Right ventricle myocardium inferior (tissue), 1 donor: ENCODE measurements at regions not wholly inside any gene's neighbourhood (a gene's known extent, or its start where the extent isn't known, plus 50 kb on each side); places are given as distances from the start of the nearest gene placed in this dataset.

Experiments used
- ATAC-seq: fragments of 200-7000 bp; cut with Tn5 transposase; one replicate; pipeline ENCODE4 v1.9.1; 2020; ENCODE audit warnings: mild to moderate bottlenecking, moderate library complexity
- DNase-seq: peaks from one replicate; pipeline ENCODE4 v3.0.0; 2021; ENCODE audit errors: missing footprints
- intact Hi-C: fragments of 100-400 bp; cut with DNase I; formaldehyde crosslinking; loops from one replicate; pipeline ENCODE4 v1.11.0; 2022
- donor health status: DM: no; HTN: yes; CAD: no; lungs with severe emphysema.

DNA sequence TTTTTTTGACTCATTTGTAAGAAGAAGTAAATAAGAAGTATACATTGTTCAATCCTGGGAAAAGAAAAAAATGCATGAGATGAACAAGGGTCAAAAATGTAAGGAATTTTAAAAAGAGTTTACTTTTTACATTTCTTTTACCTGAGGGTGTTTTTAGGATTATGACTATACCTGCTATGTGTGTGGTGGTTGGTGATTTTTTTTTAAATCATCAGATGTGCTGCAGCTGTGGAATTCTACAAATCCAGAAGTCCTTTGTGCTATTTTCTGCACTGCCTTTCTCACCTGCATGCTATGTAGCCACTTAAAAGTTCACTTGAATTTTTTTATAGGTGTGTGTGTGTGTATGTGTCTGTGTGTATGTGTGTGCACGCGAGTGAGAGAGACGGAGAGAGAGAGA, 185.3 kb downstream of the FAT3 start:
- ATAC-seq (no peak), DNase-seq (no peak)
- intact Hi-C loops, result no loop called here

DNA sequence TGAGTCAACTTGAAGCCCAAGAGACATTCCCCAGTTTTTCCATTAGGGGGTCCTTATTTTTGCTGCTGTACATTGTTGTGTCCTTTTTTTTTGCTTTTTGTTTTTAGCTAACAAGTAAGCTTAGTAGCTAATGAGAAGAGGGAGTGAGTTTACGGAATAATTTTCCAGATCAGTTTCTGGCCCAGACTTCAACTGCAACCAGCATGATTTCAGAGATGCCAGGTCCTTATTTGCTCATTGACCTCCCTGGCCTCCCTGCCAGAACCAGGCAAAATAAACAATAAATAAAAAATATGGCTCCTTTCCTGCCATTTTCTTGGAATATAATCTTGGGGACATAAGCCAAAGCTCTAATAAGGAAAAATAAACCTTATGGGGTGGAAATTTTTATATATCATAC, 185.9 kb downstream of the FAT3 start:
- no peak for DNase-seq
- intact Hi-C loops, result no loop called here
- ATAC-seq, result no peak

DNA sequence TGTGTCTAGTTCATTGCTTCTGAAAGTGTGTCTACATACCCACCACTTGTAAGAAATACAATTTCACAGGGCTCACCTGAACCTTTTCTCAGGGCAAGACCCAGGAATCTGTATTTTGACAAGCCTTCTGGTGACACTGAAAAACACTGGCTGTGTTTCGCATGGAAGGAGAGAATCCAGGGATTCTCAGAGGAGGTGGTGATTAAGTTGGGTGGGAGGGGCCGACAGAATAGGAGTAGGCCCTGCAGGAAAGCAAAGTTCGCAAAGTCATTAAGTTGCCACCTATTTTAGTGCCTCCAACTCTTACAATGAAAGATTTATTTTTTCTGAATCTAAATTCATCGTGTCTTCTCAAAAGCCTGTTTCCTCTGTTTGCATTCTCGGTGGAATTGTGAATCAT, 186.8 kb downstream of the FAT3 start:
- intact Hi-C loops, result no loop called here
- ATAC-seq, result no peak
- no peak for DNase-seq

DNA sequence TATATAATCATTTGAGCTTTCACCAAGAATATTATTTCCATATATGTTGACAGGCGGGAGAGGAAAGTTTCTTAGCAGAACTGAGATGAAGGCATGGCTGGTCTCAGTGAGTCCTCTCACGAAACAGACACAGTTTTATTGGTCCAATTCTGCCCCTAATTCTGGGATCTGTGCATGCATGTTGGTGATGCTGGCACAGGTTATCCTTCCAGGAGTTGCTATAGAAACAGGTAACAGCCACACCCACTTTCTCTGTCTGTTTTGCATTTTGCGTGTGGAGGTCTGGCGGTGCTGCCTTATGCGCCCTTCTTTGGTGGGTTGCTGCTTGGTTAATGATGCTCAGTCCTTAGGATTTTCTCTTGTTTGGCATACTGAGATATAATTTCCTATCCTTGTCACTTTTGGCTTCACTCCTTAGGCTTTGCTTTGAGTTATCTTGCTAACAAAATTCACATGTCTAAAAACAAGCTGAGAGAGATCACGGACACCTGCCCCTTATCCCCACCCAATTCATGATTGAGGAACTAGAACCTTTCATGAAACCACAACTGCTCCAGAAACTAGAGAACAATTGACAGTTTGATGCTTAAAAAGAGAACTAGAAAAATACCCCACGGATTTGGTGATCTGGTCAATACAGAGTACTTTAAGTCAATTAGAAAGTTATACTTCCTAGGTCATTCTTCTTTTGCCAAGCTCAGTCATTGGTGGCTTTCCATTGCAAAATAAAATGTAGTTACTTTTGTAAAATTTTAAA, 189.3 kb downstream of the FAT3 start:
- ATAC-seq (no peak), DNase-seq (no peak)
- intact Hi-C loops, result no loop called here

DNA sequence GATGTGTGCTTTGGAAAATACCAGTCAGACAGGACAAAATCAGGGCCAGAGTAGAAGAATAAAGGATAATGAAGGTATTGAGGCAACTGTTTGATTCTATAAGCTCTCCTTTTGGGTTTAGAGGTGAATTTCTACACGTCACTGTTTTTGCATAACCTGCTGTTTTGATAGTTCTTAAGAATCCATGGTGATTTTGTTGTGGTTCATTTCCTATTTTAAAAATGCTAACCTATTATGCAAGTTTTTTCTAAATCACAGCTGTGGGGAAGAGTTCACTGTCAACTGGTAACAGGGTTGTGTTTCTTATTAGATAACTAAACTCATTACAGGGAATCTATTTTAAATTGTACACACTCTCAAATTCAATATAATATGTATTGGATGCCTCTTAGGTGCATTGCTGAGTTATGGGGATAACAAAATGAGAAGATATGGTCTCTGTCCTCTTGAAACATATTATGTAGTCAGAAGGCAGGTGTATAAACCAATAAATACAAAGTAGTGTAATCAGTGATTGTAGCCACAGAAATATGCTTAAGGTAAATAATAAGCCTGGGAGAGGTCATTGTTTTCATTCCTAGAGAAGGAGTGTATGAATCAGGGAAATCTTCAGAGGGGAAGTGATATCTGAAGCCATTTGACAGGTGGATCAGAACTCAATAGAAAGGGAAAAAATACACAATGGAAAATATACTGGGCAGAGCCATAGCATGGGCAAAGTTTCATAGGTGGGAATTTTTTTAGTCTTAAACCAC, 192.5 kb downstream of the FAT3 start:
- ATAC-seq, result no peak
- DNase-seq, result no peak
- intact Hi-C loops, result no loop called here

DNA sequence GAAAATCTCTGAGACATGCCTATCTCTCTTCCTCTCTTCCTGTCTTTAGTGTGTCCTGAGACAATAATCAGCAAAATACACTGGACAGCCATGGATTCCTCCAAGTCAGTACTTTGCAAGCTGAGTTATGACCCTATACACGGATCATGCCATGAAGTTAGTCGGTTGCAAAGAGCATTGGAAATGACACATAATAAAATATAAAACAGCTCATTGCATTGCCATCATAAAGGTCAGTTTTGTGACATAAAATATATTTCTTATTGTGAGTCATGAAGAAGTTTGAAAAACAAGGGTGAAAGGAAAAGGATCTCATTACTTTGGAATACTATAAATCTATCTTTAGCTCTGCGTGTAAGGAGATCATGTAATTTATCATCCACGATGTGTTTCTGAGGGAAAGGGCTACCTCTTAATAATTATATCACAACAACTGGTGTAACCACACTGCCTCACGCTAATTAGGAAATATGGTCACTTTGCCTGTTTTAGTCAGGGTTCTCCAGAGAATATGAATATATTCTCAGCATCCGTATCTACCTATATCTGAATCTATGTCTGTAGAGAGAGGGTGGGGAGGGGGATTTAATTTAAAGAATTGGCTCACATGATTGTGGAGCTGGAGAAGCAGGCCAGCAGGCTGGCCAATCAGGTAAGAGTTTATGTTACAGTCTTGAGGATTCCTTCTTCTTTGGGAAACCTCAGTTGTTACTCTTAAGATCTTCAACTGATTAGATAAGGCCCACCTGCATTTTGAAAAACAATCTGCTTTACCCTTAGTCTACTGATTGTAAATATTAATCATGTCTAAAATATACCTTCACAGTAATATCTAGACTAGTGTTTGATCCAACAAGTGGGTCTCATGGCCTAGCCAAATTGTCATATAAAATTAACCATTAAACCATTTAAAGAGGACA, 198.8 kb downstream of the FAT3 start:
- intact Hi-C loops, result no loop called here
- ATAC-seq (no peak), DNase-seq (no peak)

DNA sequence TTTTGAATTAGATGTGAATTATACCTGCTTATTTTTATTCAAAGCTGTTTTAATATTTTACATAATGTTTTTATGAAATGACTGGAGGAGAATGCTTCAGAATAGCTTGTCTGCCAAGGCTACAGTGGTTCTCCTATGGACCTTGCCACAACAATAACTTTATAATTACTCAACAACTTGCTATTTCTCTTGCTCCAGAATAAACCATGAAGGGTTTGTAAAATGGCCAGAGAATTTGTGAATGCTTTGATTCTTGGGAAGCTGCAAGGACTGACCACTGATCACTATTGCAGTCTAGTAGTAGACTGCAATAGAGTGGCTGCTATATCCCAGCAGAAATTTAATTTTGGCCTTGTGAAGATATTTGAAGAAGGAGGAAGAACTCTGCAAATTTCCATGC, 199.7 kb downstream of the FAT3 start:
- intact Hi-C loops, result no loop called here
- DNase-seq, result no peak
- ATAC-seq, result no peak

DNA sequence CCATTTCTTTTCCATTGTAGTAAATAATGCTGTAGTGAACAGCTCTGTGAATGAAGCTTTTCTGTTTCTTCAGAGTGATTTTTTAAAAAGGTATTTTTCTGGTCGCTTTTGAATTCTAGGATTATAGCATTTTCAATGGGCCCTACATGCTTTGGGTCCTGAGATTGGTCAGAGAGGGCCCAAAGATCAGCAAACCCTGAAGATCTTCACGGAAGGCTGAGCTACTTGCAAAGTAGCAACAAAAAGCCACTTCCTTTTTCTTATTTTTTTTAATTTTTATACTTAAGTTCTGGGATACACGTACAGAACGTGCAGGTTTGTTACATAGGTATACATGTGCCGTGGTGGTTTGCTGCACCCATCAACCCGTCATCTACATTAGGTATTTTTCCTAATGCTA, 200.5 kb downstream of the FAT3 start:
- ATAC-seq (no peak), DNase-seq (no peak)
- intact Hi-C loops, result no loop called here

DNA sequence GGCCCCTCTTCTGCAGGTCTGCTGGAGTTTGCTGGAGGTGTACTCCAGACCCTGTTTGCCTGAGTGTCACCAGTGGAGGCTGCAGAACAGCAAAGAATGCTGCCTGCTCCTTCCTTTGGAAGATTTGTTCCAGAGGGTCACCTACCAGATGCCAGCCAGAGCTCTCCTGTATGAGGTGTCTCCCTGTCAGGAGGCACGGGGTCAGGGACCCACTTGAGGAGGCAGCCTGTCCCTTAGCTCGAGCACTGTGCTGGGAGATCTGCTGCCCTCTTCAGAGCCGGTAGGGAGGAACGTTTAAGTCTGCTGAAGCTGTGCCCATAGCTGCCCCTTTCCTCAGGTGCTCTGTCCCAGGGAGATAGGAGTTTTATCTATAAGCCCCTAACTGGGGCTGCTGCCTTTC, 207.9 kb downstream of the FAT3 start:
- intact Hi-C loops, result no loop called here
- no peak for ATAC-seq
- DNase-seq, result no peak

DNA sequence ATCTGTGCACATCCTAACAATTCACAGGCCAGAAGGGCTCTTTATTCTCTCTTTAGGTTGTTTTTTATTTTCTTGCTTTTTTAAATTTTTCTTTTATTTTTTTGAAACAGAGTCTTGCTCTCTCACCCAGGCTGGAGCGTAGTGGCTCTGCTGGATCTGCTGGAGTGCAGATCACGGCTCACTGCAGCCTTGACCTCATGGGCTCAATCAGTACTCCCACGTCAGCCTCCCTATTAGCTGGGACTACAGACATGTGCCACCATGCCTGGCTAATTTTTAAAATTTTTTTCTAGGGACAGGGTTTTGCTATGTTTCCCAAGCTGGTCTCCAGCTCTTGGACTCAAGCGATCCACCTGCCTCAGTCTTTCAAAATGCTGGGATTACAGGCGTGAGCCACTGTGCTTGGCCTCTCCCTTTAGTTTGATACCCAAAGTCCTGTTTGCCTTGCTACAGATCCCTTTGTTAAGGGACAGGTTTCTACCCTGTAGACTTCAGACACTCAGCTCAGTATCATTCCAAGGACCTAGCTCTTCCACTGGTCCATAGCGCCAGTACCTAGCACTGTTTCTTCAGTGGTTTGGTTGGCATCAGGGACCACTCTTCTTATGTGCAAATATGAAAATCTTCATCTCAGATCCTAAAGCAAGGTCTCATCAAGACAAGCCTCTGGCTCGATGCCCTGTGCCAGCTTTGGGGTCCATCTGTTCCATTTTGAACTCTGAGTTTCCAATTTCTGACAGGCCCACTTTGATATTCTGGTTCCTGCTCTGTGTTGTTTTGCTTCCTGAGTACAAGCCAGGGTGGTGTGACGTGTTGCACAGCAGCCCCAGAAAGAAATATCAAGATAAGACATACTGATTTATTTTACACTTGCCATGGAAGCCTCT, 211.7 kb downstream of the FAT3 start:
- intact Hi-C loops, result no loop called here
- ATAC-seq, result no peak
- no peak for DNase-seq

DNA sequence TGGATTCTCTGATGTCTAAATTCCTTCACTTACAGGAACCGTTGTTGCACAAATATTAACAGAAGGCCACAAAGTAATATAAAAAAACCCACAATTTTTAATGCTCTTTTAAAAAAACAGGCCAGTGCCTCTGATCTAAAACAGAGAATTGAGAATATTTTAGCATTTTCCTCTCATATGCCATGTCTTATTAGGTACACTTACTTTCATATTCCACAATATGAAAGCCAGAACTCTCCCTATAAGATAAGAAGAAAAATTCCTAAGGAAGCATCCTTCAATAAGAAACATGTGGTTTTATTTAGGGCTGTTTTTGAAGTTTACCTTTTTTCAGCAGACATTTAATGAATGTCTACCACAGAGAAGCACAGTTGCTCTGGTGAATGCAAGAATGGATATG, 214.5 kb downstream of the FAT3 start:
- no peak for ATAC-seq
- intact Hi-C loops, result no loop called here

DNA sequence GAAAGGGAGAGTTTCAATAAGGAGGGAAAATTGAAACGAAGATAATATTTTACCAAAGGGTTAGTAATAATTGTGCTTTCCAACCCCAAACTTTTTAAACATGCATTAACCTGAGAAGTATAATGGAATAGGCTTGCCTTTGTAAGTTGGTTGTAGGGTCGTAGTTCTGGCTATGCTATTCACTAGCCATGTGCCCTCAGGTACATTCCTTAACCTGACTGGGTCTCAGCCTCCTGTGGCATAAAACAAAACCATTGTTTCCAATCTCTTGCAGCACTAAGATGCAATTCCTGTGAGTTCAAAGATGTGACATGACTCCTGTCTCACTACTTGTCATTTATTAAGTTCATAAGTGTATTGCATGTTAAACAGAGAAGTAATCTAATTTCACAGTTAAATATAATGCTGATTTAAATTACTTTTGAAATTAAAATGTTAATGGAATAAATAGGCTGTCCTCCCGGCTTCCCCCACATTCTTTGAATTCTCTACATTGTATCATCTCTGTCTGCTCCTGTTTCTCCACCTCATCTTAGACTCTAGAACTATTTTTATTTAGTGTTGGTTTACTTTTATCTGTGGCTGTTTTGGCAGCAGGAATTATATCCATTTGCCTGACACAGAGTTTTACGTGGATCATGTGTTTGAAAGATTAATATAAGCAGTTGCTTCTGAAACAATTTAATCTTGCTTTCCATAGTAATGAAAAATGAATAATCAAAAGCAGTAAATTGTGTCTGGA, 216.3 kb downstream of the FAT3 start:
- intact Hi-C loops, result no loop called here

More for the DNA sequence above, 214.5 kb downstream of the FAT3 start:
- DNase-seq, result no peak

DNA sequence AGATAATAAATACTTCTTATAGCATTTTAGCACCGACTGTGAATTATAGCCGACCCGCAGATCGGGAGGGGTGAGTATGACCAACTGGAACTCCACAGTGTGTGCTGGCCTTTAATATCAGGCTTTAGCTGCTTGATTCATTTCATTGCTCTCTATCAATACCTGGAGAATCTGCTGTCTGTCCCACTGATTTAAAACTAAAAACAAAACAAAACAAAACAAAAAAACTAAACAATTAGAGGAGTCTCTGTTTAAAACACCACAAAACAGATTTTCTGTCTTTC, 216.8 kb downstream of the FAT3 start:
- no peak for DNase-seq
- ATAC-seq, result no peak
- intact Hi-C loops, result no loop called here

More for the DNA sequence above, 216.3 kb downstream of the FAT3 start:
- no peak for ATAC-seq
- no peak for DNase-seq

DNA sequence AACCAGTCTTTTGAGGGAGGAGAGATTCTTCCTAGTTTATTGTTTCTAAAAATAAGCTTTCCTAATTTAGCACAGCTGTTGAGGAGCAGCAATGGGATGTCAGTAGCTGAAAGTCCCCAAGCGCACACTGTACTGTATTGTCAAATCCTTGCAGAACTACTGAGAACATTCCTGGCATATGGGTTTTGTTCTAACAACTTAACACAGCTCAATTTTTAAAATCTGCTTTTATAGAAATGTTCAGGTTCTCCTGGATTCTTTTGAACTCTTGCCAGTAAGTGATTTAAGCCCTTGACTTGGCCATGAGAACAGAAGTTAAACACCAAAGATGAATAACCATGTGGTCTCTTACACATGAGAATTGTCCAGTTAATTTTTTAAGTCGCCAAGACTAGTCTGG, 218.6 kb downstream of the FAT3 start:
- no peak for DNase-seq
- ATAC-seq, result no peak
- intact Hi-C loops, result no loop called here

DNA sequence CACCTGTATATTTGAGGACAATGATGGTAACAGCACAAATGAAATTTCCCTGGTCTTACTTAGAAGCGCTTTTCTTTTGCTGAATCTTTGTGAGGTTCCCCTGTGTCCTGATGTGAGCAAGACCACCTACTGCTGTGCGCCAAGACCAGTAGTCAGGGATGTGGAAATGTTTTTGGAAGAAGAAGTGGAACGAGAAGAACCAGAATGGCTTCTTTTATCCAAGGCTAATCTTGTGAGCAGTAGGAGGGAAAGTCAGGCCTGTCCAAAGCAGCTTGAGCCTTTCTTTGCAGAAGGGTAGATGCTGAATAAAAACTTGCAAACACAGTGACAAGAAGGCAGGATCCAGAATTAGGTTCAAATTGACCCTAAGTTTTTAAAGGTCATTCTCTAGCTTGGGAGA, 223.0 kb downstream of the FAT3 start:
- intact Hi-C loops, result no loop called here
- no peak for DNase-seq
- no peak for ATAC-seq

DNA sequence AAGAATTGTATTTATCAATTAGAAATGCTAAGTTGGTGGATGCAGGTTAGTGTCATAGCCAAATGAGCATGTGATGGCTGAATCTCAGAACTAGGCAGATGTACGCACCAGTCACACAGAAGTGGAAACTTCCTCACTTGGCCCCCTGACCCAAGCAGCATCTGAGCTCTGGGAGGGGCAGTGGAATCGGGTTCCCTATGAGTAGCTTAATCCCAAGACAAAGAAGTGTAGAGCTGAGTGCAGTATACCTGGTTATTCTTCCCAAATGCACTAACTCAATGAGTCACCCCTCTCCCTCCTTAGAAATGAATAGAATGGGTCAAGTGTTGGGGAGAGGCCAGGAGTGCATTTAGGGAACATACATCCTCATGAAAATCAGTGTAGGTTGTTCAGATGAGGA, 224.6 kb downstream of the FAT3 start:
- no peak for DNase-seq
- intact Hi-C loops, result no loop called here
- ATAC-seq, result no peak

DNA sequence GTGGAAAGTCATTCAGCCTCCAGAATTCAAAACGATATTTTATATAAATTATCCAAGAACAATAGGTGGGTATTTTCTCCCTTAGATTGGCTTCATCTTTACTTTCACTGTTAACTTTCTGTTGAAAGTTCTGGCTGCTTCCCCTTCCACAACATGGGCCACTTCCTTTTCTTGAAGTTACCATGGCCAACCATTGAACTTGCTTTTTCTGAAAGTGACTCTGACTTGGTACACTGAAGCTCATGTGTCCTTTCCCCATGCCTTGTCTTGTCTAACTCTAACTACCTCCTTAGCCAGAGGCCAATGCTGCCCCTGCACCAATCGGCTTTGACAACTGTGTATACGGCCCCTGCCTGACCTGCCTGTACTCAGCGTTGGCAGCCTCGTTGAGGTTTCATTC, 225.2 kb downstream of the FAT3 start:
- intact Hi-C loops, result no loop called here
- no peak for ATAC-seq
- DNase-seq, result no peak

DNA sequence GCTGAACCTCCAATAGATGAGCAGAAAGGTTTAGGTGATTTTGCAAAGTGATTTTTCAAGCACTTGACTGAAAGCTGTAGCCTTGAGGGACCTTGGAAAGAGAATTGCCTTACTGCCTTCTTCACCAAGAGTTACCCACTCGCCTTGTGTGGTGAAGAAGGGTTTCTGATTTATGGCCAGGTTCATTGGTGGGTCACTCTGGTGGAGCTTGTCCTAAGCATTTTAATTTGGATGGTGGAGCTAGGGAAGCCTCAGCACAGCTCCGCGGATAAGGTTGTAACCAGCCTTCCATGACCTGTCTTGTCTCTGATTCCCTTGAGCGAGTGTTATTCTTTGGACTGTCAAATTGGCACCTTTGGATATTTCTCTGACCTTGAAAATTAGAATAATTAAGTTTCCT, 226.4 kb downstream of the FAT3 start:
- intact Hi-C loops, result no loop called here
- no peak for DNase-seq
- no peak for ATAC-seq
